Endodermal cell (in vitro differentiated cells): ENCODE measurements at regions not wholly inside any gene's neighbourhood (a gene's known extent, or its start where the extent isn't known, plus 50 kb on each side); places are given as distances from the start of the nearest gene placed in this dataset.
"Not testable (repeated sequence)": the region's sequence is repeated elsewhere in the genome, so short reads cannot be mapped to it uniquely, and the experiment has no call there.

ENCODE experiments used
- DNase-seq: peaks from one replicate; pipeline ENCODE4 v3.0.0-alpha.2; 2017
- H3K27ac ChIP-seq: 2 replicates; pipeline ENCODE4 v1.5.1; 2013; ENCODE audit warnings: mild to moderate bottlenecking, low read depth, low read length, moderate library complexity
- H3K27me3 ChIP-seq: 2 replicates; pipeline ENCODE4 v1.6.1; 2013; ENCODE audit warnings: mild to moderate bottlenecking, low read length, moderate library complexity; ENCODE audit not compliant: insufficient read depth, control insufficient read depth, poor library complexity, severe bottlenecking
- H3K36me3 ChIP-seq: 2 replicates; pipeline ENCODE4 v1.7.0; 2013; ENCODE audit warnings: mild to moderate bottlenecking, low read length, moderate library complexity; ENCODE audit not compliant: control insufficient read depth, insufficient read depth
- H3K4me1 ChIP-seq: one replicate; pipeline ENCODE4 v1.7.0; 2013; ENCODE audit warnings: low read length; ENCODE audit not compliant: control insufficient read depth, insufficient read depth
- H3K4me3 ChIP-seq: 2 replicates; pipeline ENCODE4 v1.5.1; 2013; ENCODE audit warnings: mild to moderate bottlenecking, low read length, moderate library complexity
- H3K9ac ChIP-seq: 2 replicates; pipeline ENCODE4 v1.6.1; 2013; ENCODE audit warnings: mild to moderate bottlenecking, low read length, moderate library complexity; ENCODE audit not compliant: poor library complexity, severe bottlenecking; ENCODE audit errors: extremely low read depth
- H3K9me3 ChIP-seq: 2 replicates; pipeline ENCODE4 v1.6.1; 2013; ENCODE audit warnings: mild to moderate bottlenecking, low read length, moderate library complexity; ENCODE audit not compliant: control insufficient read depth
- H3K27ac Mint-ChIP-seq: 2 replicates; pipeline ENCODE4 v1.8.0; 2020; ENCODE audit warnings: mixed read lengths
- H3K27me3 Mint-ChIP-seq: 2 replicates; pipeline ENCODE4 v1.8.0; 2021; ENCODE audit warnings: mild to moderate bottlenecking, mixed read lengths; ENCODE audit not compliant: insufficient read depth
- H3K36me3 Mint-ChIP-seq: 2 replicates; pipeline ENCODE4 v1.8.0; 2020; ENCODE audit warnings: low read depth, mixed read lengths
- H3K4me1 Mint-ChIP-seq: 2 replicates; pipeline ENCODE4 v1.8.0; 2020; ENCODE audit warnings: mixed read lengths
- H3K4me3 Mint-ChIP-seq: 2 replicates; pipeline ENCODE4 v1.8.0; 2020; ENCODE audit warnings: mild to moderate bottlenecking, moderate library complexity, mixed read lengths
- H3K9me3 Mint-ChIP-seq: 2 replicates; pipeline ENCODE4 v1.8.0; 2020; ENCODE audit warnings: mild to moderate bottlenecking, mixed read lengths
- CTCF ChIP-seq: fragments of 200-600 bp; sonication (generic); conservative IDR thresholded peaks from 2 replicates; pipeline ENCODE4 v1.5.0; 2021; ENCODE audit warnings: antibody characterized with exemption, mild to moderate bottlenecking
- WGBS, 2 experiments: methylation state at CpG; one replicate each; pipeline versions ENCODE4 v1.1.5 to v1.1.7; 2013; ENCODE audit warnings: missing lambda C conversion rate in 2 of 2, mixed read lengths in 1 of 2; ENCODE audit not compliant: insufficient coverage in 1 of 2, insufficient read length in 1 of 2; 5-methylcytosine and 5-hydroxymethylcytosine counted together

- H3K9me3 ChIP-seq = no peaks in the 10 kb centered on the region
- DNase-seq = no peak
- no peak overlapping the region for H3K4me3 Mint-ChIP-seq
- no peaks in the 10 kb centered on the region for H3K4me1 ChIP-seq
- WGBS, 2 experiments = 100% methylated on average over 3 of the region's 3 CpGs; no CpG with 5 or more reads in 1 of the 2 experiments
- H3K27ac Mint-ChIP-seq = no peak overlapping the region
- H3K9ac ChIP-seq = no peak overlapping the region
- peaks cover 5% of the 10 kb centered on the region for H3K4me1 Mint-ChIP-seq
- peaks cover 17% of the 10 kb centered on the region for H3K9me3 Mint-ChIP-seq
- no peaks in the 10 kb centered on the region for H3K36me3 ChIP-seq
- H3K27me3 ChIP-seq = no peaks in the 10 kb centered on the region
- TF ChIP-seq CTCF = no peak
- H3K27me3 Mint-ChIP-seq = peaks cover 32% of the 10 kb centered on the region
- no peak overlapping the region for H3K4me3 ChIP-seq
- H3K27ac ChIP-seq = no peak overlapping the region
- no peaks in the 10 kb centered on the region for H3K36me3 Mint-ChIP-seq
Measured at GRCh38 chr6:51118792-51119191, 300.1 kb downstream of the TFAP2B start.

- 94 to 100% methylated on average over 1 to 3 of the region's 3 CpGs for WGBS, 2 experiments
- H3K27ac Mint-ChIP-seq = no peak overlapping the region
Measured at GRCh38 chr6:51120016-51120415, 301.3 kb downstream of the TFAP2B start.

GRCh38 chr6:51121380-51121976 is 302.8 kb downstream of the TFAP2B start:
- H3K9me3 ChIP-seq, H3K36me3 ChIP-seq, H3K4me3 Mint-ChIP-seq, H3K4me1 Mint-ChIP-seq, DNase-seq, H3K27me3 ChIP-seq, H3K36me3 Mint-ChIP-seq, H3K27ac Mint-ChIP-seq, H3K9ac ChIP-seq, H3K4me1 ChIP-seq, H3K4me3 ChIP-seq, H3K27ac ChIP-seq: not testable (repeated sequence)
- Mint-ChIP-seq H3K27me3 (peaks cover 15% of the 10 kb centered on the region), H3K9me3 (peaks cover 19% of the 10 kb centered on the region)
- WGBS, 2 experiments = 90 to 94% methylated on average over 13 to 22 of the region's 22 CpGs

More at GRCh38 chr6:51120016-51120415, 301.3 kb downstream of the TFAP2B start:
- Mint-ChIP-seq H3K4me3 (no peak overlapping the region), H3K4me1 (peaks cover 5% of the 10 kb centered on the region), H3K36me3 (no peaks in the 10 kb centered on the region), H3K9me3 (peaks cover 19% of the 10 kb centered on the region), H3K27me3 (peaks cover 28% of the 10 kb centered on the region)
- Histone ChIP-seq H3K9me3 (no peaks in the 10 kb centered on the region), H3K27ac (no peak overlapping the region), H3K4me1 (no peaks in the 10 kb centered on the region), H3K4me3 (no peak overlapping the region), H3K27me3 (no peaks in the 10 kb centered on the region), H3K36me3 (no peaks in the 10 kb centered on the region), H3K9ac (no peak overlapping the region)
- no peak for TF ChIP-seq CTCF
- DNase-seq = no peak

GRCh38 chr6:51129043-51129442 is 310.4 kb downstream of the TFAP2B start:
- Mint-ChIP-seq H3K4me1 (no peaks in the 10 kb centered on the region), H3K36me3 (no peaks in the 10 kb centered on the region), H3K9me3 (peaks cover 2% of the 10 kb centered on the region), H3K4me3 (no peak overlapping the region), H3K27ac (no peak overlapping the region), H3K27me3 (peaks cover 25% of the 10 kb centered on the region)
- no peak for DNase-seq
- Histone ChIP-seq H3K9me3 (no peaks in the 10 kb centered on the region), H3K27ac (no peak overlapping the region), H3K27me3 (no peaks in the 10 kb centered on the region), H3K4me1 (no peaks in the 10 kb centered on the region), H3K9ac (no peak overlapping the region), H3K36me3 (no peaks in the 10 kb centered on the region), H3K4me3 (no peak overlapping the region)
- no peak for TF ChIP-seq CTCF
